HG02763 (cell line): ENCODE measurements at regions not wholly inside any gene's neighbourhood (a gene's known extent, or its start where the extent isn't known, plus 50 kb on each side); places are given as distances from the start of the nearest gene placed in this dataset.

Source experiments
- ATAC-seq: cut with Tn5 transposase; IDR thresholded peaks from one replicate; pipeline ENCODE4 v1.9.1; 2021; ENCODE audit warnings: mild to moderate bottlenecking, moderate library complexity; ENCODE audit not compliant: unreplicated experiment

GRCh38 chr11:26225646-26226045 lies 106.3 kb upstream of the ANO3 start:
- no peak for ATAC-seq

GRCh38 chr11:26227301-26227746 lies 104.6 kb upstream of the ANO3 start:
- peak; percentile 84 for ATAC-seq

- no peak for ATAC-seq
These were observed 103.9 kb upstream of the ANO3 start for GRCh38 chr11:26227883-26228502.

GRCh38 chr11:26228778-26229177 lies 103.2 kb upstream of the ANO3 start:
- no peak for ATAC-seq

- ATAC-seq, result no peak
These were observed 102.7 kb upstream of the ANO3 start for GRCh38 chr11:26229257-26229656.

- no peak for ATAC-seq
These were observed 101.9 kb upstream of the ANO3 start for GRCh38 chr11:26229981-26230380.

GRCh38 chr11:26231252-26231661 lies 100.7 kb upstream of the ANO3 start:
- ATAC-seq, result no peak

GRCh38 chr11:26234451-26234850 lies 97.5 kb upstream of the ANO3 start:
- no peak for ATAC-seq

- no peak for ATAC-seq
These were observed 88.5 kb upstream of the ANO3 start for GRCh38 chr11:26243426-26243825.

GRCh38 chr11:26244207-26244606 lies 87.7 kb upstream of the ANO3 start:
- no peak for ATAC-seq

GRCh38 chr11:26245046-26245445 lies 86.9 kb upstream of the ANO3 start:
- no peak for ATAC-seq

- ATAC-seq, result no peak
These were observed 84.6 kb upstream of the ANO3 start for GRCh38 chr11:26247340-26247739.

GRCh38 chr11:26248661-26249060 lies 83.3 kb upstream of the ANO3 start:
- no peak for ATAC-seq

GRCh38 chr11:26254378-26254777 lies 77.6 kb upstream of the ANO3 start:
- ATAC-seq, result no peak

GRCh38 chr11:26263769-26264168 lies 68.2 kb upstream of the ANO3 start:
- no peak for ATAC-seq

GRCh38 chr11:26264266-26264665 lies 67.7 kb upstream of the ANO3 start:
- ATAC-seq, result no peak

GRCh38 chr11:26268980-26269660 lies 62.8 kb upstream of the ANO3 start:
- no peak for ATAC-seq

- no peak for ATAC-seq
These were observed 60.3 kb upstream of the ANO3 start for GRCh38 chr11:26271666-26272065.

- peak; percentile 85 for ATAC-seq
These were observed 55.0 kb upstream of the ANO3 start for GRCh38 chr11:26276798-26277424.

- no peak for ATAC-seq
These were observed 53.6 kb upstream of the ANO3 start for GRCh38 chr11:26278354-26278753.
